ENCODE measurements at regions not wholly inside any gene's neighbourhood (a gene's known extent, or its start where the extent isn't known, plus 50 kb on each side); places are given as distances from the start of the nearest gene placed in this dataset.

- TF ChIP-seq CTCF (IDR thresholded peaks at IDR 0.05): no peak
- TF ChIP-seq ZFX (IDR thresholded peaks at IDR 0.05; ENCODE audit: borderline replicate concordance): no peak
These were observed 251.0 kb upstream of the ZMIZ1 start for GRCh38 chr10:78817804-78818203.

Measured in 22Rv1 (cell line).